Panc1 (cell line): ENCODE measurements at regions not wholly inside any gene's neighbourhood (a gene's known extent, or its start where the extent isn't known, plus 50 kb on each side); places are given as distances from the start of the nearest gene placed in this dataset.

Experiments
- CTCF ChIP-seq: fragments of 450-650 bp; IDR thresholded peaks from 2 replicates; pipeline ENCODE4 v1.5.1; 2017; ENCODE audit warnings: mild to moderate bottlenecking
- POLR2AphosphoS5 ChIP-seq: IDR thresholded peaks from 2 replicates; pipeline ENCODE4 v1.6.1; 2012; ENCODE audit warnings: mild to moderate bottlenecking, low read depth, low read length, moderate library complexity
- REST ChIP-seq, 2 experiments: IDR thresholded peaks; 2 replicates each; pipeline ENCODE4 v1.6.1; 2011 to 2012; ENCODE audit warnings: low read depth in 2 of 2, control low read depth in 1 of 2, low read length in 1 of 2, mild to moderate bottlenecking in 1 of 2, moderate library complexity in 1 of 2; ENCODE audit not compliant: insufficient read depth in 1 of 2
- SIN3A ChIP-seq: IDR thresholded peaks from 2 replicates; pipeline ENCODE4 v1.6.1; 2012; ENCODE audit warnings: low read depth, mild to moderate bottlenecking, low read length, moderate library complexity, borderline replicate concordance; ENCODE audit not compliant: insufficient read depth

- no peak for TF ChIP-seq REST (IDR thresholded peaks at IDR 0.05; ENCODE audit: insufficient read depth in 1 of 2, low read depth in 2 of 2, low read length in 1 of 2)
- TF ChIP-seq POLR2AphosphoS5: no peak
- TF ChIP-seq CTCF: no peak
- no peak for TF ChIP-seq SIN3A
Observed at GRCh38 chr15:93178371-93178770, 89.4 kb upstream of the RGMA start.
